GM19324 (cell line): ENCODE measurements at regions not wholly inside any gene's neighbourhood (a gene's known extent, or its start where the extent isn't known, plus 50 kb on each side); places are given as distances from the start of the nearest gene placed in this dataset.

ENCODE experiments used
- ATAC-seq: cut with Tn5 transposase; IDR thresholded peaks from one replicate; pipeline ENCODE4 v1.9.1; 2021; ENCODE audit warnings: mild to moderate bottlenecking, moderate library complexity; ENCODE audit not compliant: unreplicated experiment, low FRiP score

GRCh38 chr20:6450841-6451240 lies 316.6 kb upstream of the BMP2 start:
- no peak for ATAC-seq

- ATAC-seq: no peak
Measured at GRCh38 chr20:6440443-6440799, 317.6 kb upstream of the FERMT1 start.

GRCh38 chr20:6439737-6440442 lies 317.1 kb upstream of the FERMT1 start:
- ATAC-seq: no peak

- no peak for ATAC-seq
Measured at GRCh38 chr20:6434131-6434530, 311.3 kb upstream of the FERMT1 start.

- no peak for ATAC-seq
Measured at GRCh38 chr20:6430381-6430780, 307.6 kb upstream of the FERMT1 start.

GRCh38 chr20:6426287-6426891 lies 303.6 kb upstream of the FERMT1 start:
- no peak for ATAC-seq

GRCh38 chr20:6421321-6422248 lies 298.8 kb upstream of the FERMT1 start:
- no peak for ATAC-seq

- ATAC-seq: no peak
Measured at GRCh38 chr20:6420336-6420735, 297.5 kb upstream of the FERMT1 start.

- ATAC-seq: no peak
Measured at GRCh38 chr20:6418732-6419131, 295.9 kb upstream of the FERMT1 start.

GRCh38 chr20:6416371-6416770 lies 293.5 kb upstream of the FERMT1 start:
- ATAC-seq: no peak

GRCh38 chr20:6411651-6412050 lies 288.8 kb upstream of the FERMT1 start:
- no peak for ATAC-seq

GRCh38 chr20:6410721-6411120 lies 287.9 kb upstream of the FERMT1 start:
- no peak for ATAC-seq

- no peak for ATAC-seq
Measured at GRCh38 chr20:6407163-6407562, 284.3 kb upstream of the FERMT1 start.

- no peak for ATAC-seq
Measured at GRCh38 chr20:6401893-6402557, 279.2 kb upstream of the FERMT1 start.

GRCh38 chr20:6397115-6397514 lies 274.3 kb upstream of the FERMT1 start:
- ATAC-seq: no peak

- ATAC-seq: no peak
Measured at GRCh38 chr20:6395695-6396094, 272.9 kb upstream of the FERMT1 start.

- no peak for ATAC-seq
Measured at GRCh38 chr20:6388671-6389197, 265.9 kb upstream of the FERMT1 start.

- ATAC-seq: no peak
Measured at GRCh38 chr20:6384956-6385486, 262.2 kb upstream of the FERMT1 start.

- ATAC-seq: no peak
Measured at GRCh38 chr20:6384380-6384779, 261.6 kb upstream of the FERMT1 start.

- ATAC-seq: no peak
Measured at GRCh38 chr20:6381887-6382286, 259.1 kb upstream of the FERMT1 start.
